HCT116 (cell line): ENCODE measurements at regions not wholly inside any gene's neighbourhood (a gene's known extent, or its start where the extent isn't known, plus 50 kb on each side); places are given as distances from the start of the nearest gene placed in this dataset.

ENCODE experiments used
- ATAC-seq: fragments of 200-7000 bp; cut with Tn5 transposase; 2 replicates; pipeline ENCODE4 v1.9.1; 2020; ENCODE audit warnings: mild to moderate bottlenecking, moderate library complexity
- BruUV-seq: library from RNA; stranded (reverse); fragments of 400-500 nt; replicated peaks from 2 replicates; lab custom pipeline; 2021; lab: Mats Ljungman, UMichigan
- CTCF ChIA-PET: fragments of 300-600 bp; sonication (Branson Sonifier 250); formaldehyde crosslinking; loops from one replicate; lab custom pipeline; 2021; ENCODE audit warnings: antibody characterized with exemption; lab: Charles Lee
- POLR2A ChIA-PET: fragments of 300-600, 350-600 bp; sonication (Branson Sonifier 250); formaldehyde crosslinking; loops from one replicate; lab custom pipeline; 2021; ENCODE audit warnings: antibody characterized with exemption; lab: Charles Lee
- RAD21 ChIA-PET, 2 experiments: fragments of 300-600 bp; sonication (Branson Sonifier 250); formaldehyde crosslinking; loops; one replicate each; lab custom pipeline; 2023; ENCODE audit warnings: low total read pairs in 2 of 2; ENCODE audit not compliant: uncharacterized antibody in 2 of 2, unreplicated experiment in 2 of 2, low non-redundant PET in 1 of 2; lab: Charles Lee
- DNase-seq: peaks from one replicate; pipeline ENCODE4 v3.0.0-alpha.2; 2010; ENCODE audit warnings: low read depth, low spot score
- H2AFZ ChIP-seq: fragments of 200-600 bp; shearing (Covaris generic), sonication (generic); 2 replicates; pipeline ENCODE4 v1.6.1; 2017; ENCODE audit warnings: low read depth, mixed run types, mixed read lengths, antibody characterized with exemption, low read length; ENCODE audit not compliant: poor library complexity, severe bottlenecking
- H3K27ac ChIP-seq: 2 replicates; pipeline ENCODE4 v1.5.1; 2012; ENCODE audit warnings: low read depth, low read length
- H3K27me3 ChIP-seq: fragments of 200-600 bp; sonication (generic); 2 replicates; pipeline ENCODE4 v1.6.1; 2016; ENCODE audit warnings: mixed run types, low read length, mixed read lengths; ENCODE audit not compliant: insufficient read depth
- H3K36me3 ChIP-seq, 2 experiments: fragments of 200-500 bp in 1 of 2; fragments of 200-600 bp in 1 of 2; sonication (Bioruptor generic) in 1 of 2; sonication (generic) in 1 of 2; 2 replicates each; pipeline versions ENCODE4 v1.5.1 to v1.6.1; 2014 to 2016; ENCODE audit warnings: low read length in 2 of 2, inconsistent platforms in 1 of 2, mixed read lengths in 1 of 2, mixed run types in 1 of 2; ENCODE audit not compliant: insufficient read depth in 2 of 2, control insufficient read depth in 1 of 2
- H3K4me1 ChIP-seq, 2 experiments: fragments of 200-600 bp in 1 of 2; sonication (generic) in 1 of 2; 2 replicates each; pipeline versions ENCODE4 v1.5.1 to v1.6.1; 2012 to 2017; ENCODE audit warnings: low read length in 2 of 2, inconsistent platforms in 1 of 2, mild to moderate bottlenecking in 1 of 2, mixed read lengths in 1 of 2, mixed run types in 1 of 2, moderate library complexity in 1 of 2; ENCODE audit not compliant: insufficient read depth in 2 of 2, control insufficient read depth in 1 of 2
- H3K4me2 ChIP-seq: fragments of 200-600 bp; sonication (generic); 2 replicates; pipeline ENCODE4 v1.6.1; 2017; ENCODE audit warnings: mixed run types, low read length, mixed read lengths
- H3K4me3 ChIP-seq, 2 experiments: fragments of 200-600 bp in 1 of 2; sonication (generic) in 1 of 2; replicated peaks in 1 of 2; 2 replicates each; pipeline ENCODE4 v1.5.1; 2011 to 2016; ENCODE audit warnings: low read length in 2 of 2, control low read depth in 1 of 2, low read depth in 1 of 2, mild to moderate bottlenecking in 1 of 2, mixed read lengths in 1 of 2, mixed run types in 1 of 2
- H3K79me2 ChIP-seq: fragments of 200-600 bp; sonication (generic); 2 replicates; pipeline ENCODE4 v1.6.1; 2017; ENCODE audit warnings: mild to moderate bottlenecking, mixed run types, low read length, moderate library complexity, mixed read lengths; ENCODE audit not compliant: insufficient read depth
- H3K9ac ChIP-seq: fragments of 200-600 bp; sonication (generic); 2 replicates; pipeline ENCODE4 v1.6.1; 2016; ENCODE audit warnings: low read length, mixed read lengths
- H3K9me2 ChIP-seq: fragments of 200-600 bp; sonication (generic), shearing (Covaris generic); 2 replicates; pipeline ENCODE4 v1.6.1; 2017; ENCODE audit warnings: mixed run types, mild to moderate bottlenecking, moderate library complexity; ENCODE audit not compliant: insufficient read depth
- H3K9me3 ChIP-seq, 2 experiments: fragments of 200-500 bp in 1 of 2; fragments of 200-600 bp in 1 of 2; sonication (Bioruptor generic) in 1 of 2; sonication (generic) in 1 of 2; 2 replicates each; pipeline ENCODE4 v1.6.1; 2014 to 2017; ENCODE audit warnings: low read length in 2 of 2, mixed read lengths in 2 of 2, inconsistent platforms in 1 of 2, low read depth in 1 of 2, mild to moderate bottlenecking in 1 of 2, mixed run types in 1 of 2, moderate library complexity in 1 of 2; ENCODE audit not compliant: control insufficient read depth in 1 of 2, insufficient read depth in 1 of 2
- H4K20me1 ChIP-seq: fragments of 200-600 bp; sonication (generic), shearing (Covaris generic); 2 replicates; pipeline ENCODE4 v1.6.1; 2017; ENCODE audit warnings: mixed run types, mild to moderate bottlenecking, moderate library complexity; ENCODE audit not compliant: insufficient read depth
- CBX3 ChIP-seq: IDR thresholded peaks from 2 replicates; pipeline ENCODE4 v1.6.1; 2012; ENCODE audit warnings: low read depth
- CEBPB ChIP-seq: IDR thresholded peaks from 2 replicates; pipeline ENCODE4 v1.6.1; 2012; ENCODE audit warnings: low read depth
- EGR1 ChIP-seq: IDR thresholded peaks from 2 replicates; pipeline ENCODE4 v1.6.1; 2012; ENCODE audit warnings: low read depth
- EZH2 ChIP-seq: fragments of 200-600 bp; sonication (generic); IDR thresholded peaks from 2 replicates; pipeline ENCODE4 v1.6.1; 2017; ENCODE audit warnings: antibody characterized with exemption, mixed run types
- EZH2phosphoT487 ChIP-seq: fragments of 200-600 bp; IDR thresholded peaks from 2 replicates; pipeline ENCODE4 v1.6.1; 2018; ENCODE audit warnings: antibody characterized with exemption, borderline replicate concordance
- FOSL1 ChIP-seq: IDR thresholded peaks from 2 replicates; pipeline ENCODE4 v1.6.1; 2012; ENCODE audit warnings: low read depth
- JUND ChIP-seq: IDR thresholded peaks from 2 replicates; pipeline ENCODE4 v1.6.1; 2012
- MAX ChIP-seq: IDR thresholded peaks from 2 replicates; pipeline ENCODE4 v1.6.1; 2012
- POLR2A ChIP-seq: IDR thresholded peaks from 2 replicates; pipeline ENCODE4 v1.7.0; 2011; ENCODE audit warnings: borderline replicate concordance; ENCODE audit not compliant: insufficient read depth, insufficient read length; ENCODE audit errors: extremely low read depth
- POLR2AphosphoS5 ChIP-seq: IDR thresholded peaks from 2 replicates; pipeline ENCODE4 v1.6.1; 2011; ENCODE audit warnings: mild to moderate bottlenecking, low read depth, low read length, moderate library complexity
- RAD21 ChIP-seq: IDR thresholded peaks from 2 replicates; pipeline ENCODE4 v1.6.1; 2012; ENCODE audit warnings: low read depth, mild to moderate bottlenecking
- REST ChIP-seq: IDR thresholded peaks from 2 replicates; pipeline ENCODE4 v1.6.1; 2012; ENCODE audit warnings: low read depth
- SIN3A ChIP-seq: IDR thresholded peaks from 2 replicates; pipeline ENCODE4 v1.6.1; 2012; ENCODE audit warnings: low read depth
- SP1 ChIP-seq: IDR thresholded peaks from 2 replicates; pipeline ENCODE4 v1.6.1; 2012; ENCODE audit warnings: low read depth
- SRF ChIP-seq: IDR thresholded peaks from 2 replicates; pipeline ENCODE4 v1.6.1; 2012; ENCODE audit warnings: low read depth
- TCF7L2 ChIP-seq: IDR thresholded peaks from 2 replicates; pipeline ENCODE4 v1.7.0; 2011; ENCODE audit warnings: borderline replicate concordance, inconsistent platforms; ENCODE audit not compliant: insufficient read depth, insufficient read length; ENCODE audit errors: extremely low read depth
- YY1 ChIP-seq: IDR thresholded peaks from 2 replicates; pipeline ENCODE4 v1.6.1; 2011; ENCODE audit warnings: low read length, low read depth, moderate library complexity, mild to moderate bottlenecking; ENCODE audit not compliant: insufficient replicate concordance; ENCODE audit errors: extremely low read depth
- ZFX ChIP-seq: fragments of 450-650 bp; IDR thresholded peaks from 2 replicates; pipeline ENCODE4 v1.6.1; 2017
- ZNF274 ChIP-seq: fragments of 200-500 bp; sonication (Bioruptor generic); IDR thresholded peaks from 2 replicates; pipeline ENCODE4 v1.6.1; 2014; ENCODE audit warnings: mild to moderate bottlenecking, low read depth, low read length, inconsistent platforms
- intact Hi-C: fragments of 100-400 bp; cut with micrococcal nuclease; formaldehyde crosslinking; loops from 2 replicates; pipeline ENCODE4 v1.10.0; 2022

GRCh38 chr18:56521263-56521662, 117.1 kb downstream of the TXNL1 start:
- ChIA-PET CTCF (no interaction called here), POLR2A (no interaction called here), RAD21 (no interaction called here)
- DNase-seq (no peak), ATAC-seq (no peak)
- Histone ChIP-seq H3K4me2 (no peak overlapping the region), H3K79me2 (no peaks in the 10 kb centered on the region), H3K4me3 (no peak overlapping the region), H4K20me1 (no peaks in the 10 kb centered on the region), H2AFZ (no peak overlapping the region), H3K27ac (no peak overlapping the region), H3K36me3 (no peaks in the 10 kb centered on the region), H3K4me1 (no peaks in the 10 kb centered on the region), H3K9ac (no peak overlapping the region), H3K9me2 (no peaks in the 10 kb centered on the region), H3K27me3 (peaks cover 16% of the 10 kb centered on the region), H3K9me3 (no peaks in the 10 kb centered on the region)
- BruUV-seq: no TSS peak
- TF ChIP-seq CEBPB (no peak), FOSL1 (no peak), POLR2AphosphoS5 (no peak), SIN3A (no peak), TCF7L2 (no peak), REST (no peak)
- intact Hi-C loops: no loop called here

- Histone ChIP-seq H3K79me2 (no peaks in the 10 kb centered on the region), H3K4me1 (no peaks in the 10 kb centered on the region), H3K9ac (no peak overlapping the region), H3K9me2 (no peaks in the 10 kb centered on the region), H4K20me1 (no peaks in the 10 kb centered on the region), H3K27ac (no peak overlapping the region), H2AFZ (no peak overlapping the region), H3K27me3 (peaks cover 14% of the 10 kb centered on the region), H3K9me3 (no peaks in the 10 kb centered on the region), H3K36me3 (no peaks in the 10 kb centered on the region), H3K4me3 (no peak overlapping the region), H3K4me2 (no peak overlapping the region)
- BruUV-seq: no TSS peak
- ChIA-PET CTCF (no interaction called here), POLR2A (no interaction called here), RAD21 (no interaction called here)
- DNase-seq: no peak
- ATAC-seq: no peak
- intact Hi-C loops: no loop called here
- TF ChIP-seq CEBPB: no peak
- no peak for TF ChIP-seq ZNF274
- no peak for TF ChIP-seq SIN3A
- TF ChIP-seq SRF: no peak
- no peak for TF ChIP-seq POLR2AphosphoS5
- TF ChIP-seq EZH2: no peak
- no peak for TF ChIP-seq RAD21
- TF ChIP-seq TCF7L2: no peak
- TF ChIP-seq EGR1: no peak
- TF ChIP-seq JUND: no peak
- TF ChIP-seq YY1: no peak
- no peak for TF ChIP-seq ZFX
- TF ChIP-seq EZH2phosphoT487: no peak
- no peak for TF ChIP-seq CBX3
- TF ChIP-seq POLR2A: no peak
- no peak for TF ChIP-seq SP1
- TF ChIP-seq MAX: no peak
Observed at GRCh38 chr18:56517761-56518160, 120.6 kb downstream of the TXNL1 start.
